ENCODE measurements at regions not wholly inside any gene's neighbourhood (a gene's known extent, or its start where the extent isn't known, plus 50 kb on each side); places are given as distances from the start of the nearest gene placed in this dataset.
"Not testable (repeated sequence)": the region's sequence is repeated elsewhere in the genome, so short reads cannot be mapped to it uniquely, and the experiment has no call there.

GRCh38 chr1:82783044-82783443 lies 982.3 kb downstream of the ADGRL2 start:
- no peak for ATAC-seq
- Histone ChIP-seq H3K9me3 (no peaks in the 10 kb centered on the region), H3K27ac (no peak overlapping the region), H3K4me1 (no peaks in the 10 kb centered on the region), H3K27me3 (no peaks in the 10 kb centered on the region), H3K4me3 (no peak overlapping the region), H3K36me3 (no peaks in the 10 kb centered on the region)
- in situ Hi-C loops (cut with MboI; ENCODE audit: low sequenced_read_pairs in 4 of 4) (no loop called here), intact Hi-C loops (cut with DNase I; ENCODE audit: low total_unique reads) (no loop called here)
- TF ChIP-seq POLR2A (IDR thresholded peaks at IDR 0.05) (no peak), CTCF (IDR thresholded peaks at IDR 0.05 in 4 of 5, conservative IDR thresholded peaks at IDR 0.05 in 1 of 5) (no peak)
- DNase-seq, result no peak

GRCh38 chr1:82782599-82782998 lies 981.9 kb downstream of the ADGRL2 start:
- intact Hi-C loops (cut with DNase I; ENCODE audit: low total_unique reads) (no loop called here), in situ Hi-C loops (cut with MboI; ENCODE audit: low sequenced_read_pairs in 4 of 4) (no loop called here)
- Histone ChIP-seq H3K4me1 (no peaks in the 10 kb centered on the region), H3K27me3 (no peaks in the 10 kb centered on the region), H3K36me3 (no peaks in the 10 kb centered on the region), H3K27ac (no peak overlapping the region), H3K4me3 (no peak overlapping the region), H3K9me3 (no peaks in the 10 kb centered on the region)
- DNase-seq (no peak), ATAC-seq (no peak)
- TF ChIP-seq CTCF (IDR thresholded peaks at IDR 0.05 in 4 of 5, conservative IDR thresholded peaks at IDR 0.05 in 1 of 5) (no peak), POLR2A (IDR thresholded peaks at IDR 0.05) (no peak)

GRCh38 chr1:82778612-82779011 lies 977.9 kb downstream of the ADGRL2 start:
- no peaks in the 10 kb centered on the region for H3K36me3 ChIP-seq
- no peaks in the 10 kb centered on the region for H3K27me3 ChIP-seq
- no peaks in the 10 kb centered on the region for H3K9me3 ChIP-seq
- H3K4me3 ChIP-seq, result no peak overlapping the region
- H3K27ac ChIP-seq, result no peak overlapping the region
- in situ Hi-C loops (cut with MboI; ENCODE audit: low sequenced_read_pairs in 4 of 4) (no loop called here), intact Hi-C loops (cut with DNase I; ENCODE audit: low total_unique reads) (no loop called here)
- DNase-seq (no peak), ATAC-seq (no peak)
- TF ChIP-seq CTCF (IDR thresholded peaks at IDR 0.05 in 4 of 5, conservative IDR thresholded peaks at IDR 0.05 in 1 of 5), result no peak
- TF ChIP-seq POLR2A (IDR thresholded peaks at IDR 0.05), result no peak
- H3K4me1 ChIP-seq, result no peaks in the 10 kb centered on the region

GRCh38 chr1:82777240-82777639 lies 976.5 kb downstream of the ADGRL2 start:
- TF ChIP-seq POLR2A (IDR thresholded peaks at IDR 0.05), result no peak
- TF ChIP-seq CTCF (IDR thresholded peaks at IDR 0.05 in 4 of 5, conservative IDR thresholded peaks at IDR 0.05 in 1 of 5), result no peak
- in situ Hi-C loops (cut with MboI; ENCODE audit: low sequenced_read_pairs in 4 of 4), result no loop called here
- intact Hi-C loops (cut with DNase I; ENCODE audit: low total_unique reads), result no loop called here

GRCh38 chr1:82776730-82777129 lies 976.0 kb downstream of the ADGRL2 start:
- H3K9me3 ChIP-seq; DNase-seq; in situ Hi-C loops (cut with MboI; ENCODE audit: low sequenced_read_pairs in 4 of 4); H3K4me3 ChIP-seq; H3K4me1 ChIP-seq; H3K36me3 ChIP-seq; H3K27me3 ChIP-seq; intact Hi-C loops (cut with DNase I; ENCODE audit: low total_unique reads); ATAC-seq; H3K27ac ChIP-seq: not testable (repeated sequence)

More at GRCh38 chr1:82777240-82777639, 976.5 kb downstream of the ADGRL2 start:
- no peak for DNase-seq
- Histone ChIP-seq H3K27ac (no peak overlapping the region), H3K27me3 (no peaks in the 10 kb centered on the region), H3K4me1 (no peaks in the 10 kb centered on the region), H3K36me3 (no peaks in the 10 kb centered on the region), H3K9me3 (no peaks in the 10 kb centered on the region), H3K4me3 (no peak overlapping the region)
- no peak for ATAC-seq

Measured in gastrocnemius medialis (tissue), 4 donors.